Vagina (tissue), 2 donors: ENCODE measurements at regions not wholly inside any gene's neighbourhood (a gene's known extent, or its start where the extent isn't known, plus 50 kb on each side); places are given as distances from the start of the nearest gene placed in this dataset.

ENCODE experiments used
- DNase-seq, 2 donors: peaks; one replicate each; pipeline ENCODE4 v3.0.0-alpha.2; 2017; ENCODE audit errors: extremely low spot score in 2 of 2
- H3K27ac ChIP-seq: fragments of 200-600 bp; sonication (generic); one replicate; pipeline ENCODE4 v1.5.1; 2019
- H3K27me3 ChIP-seq: fragments of 200-600 bp; sonication (generic); one replicate; pipeline ENCODE4 v1.5.1; 2019
- H3K36me3 ChIP-seq, 2 donors: fragments of 200-600 bp; sonication (generic); one replicate each; pipeline ENCODE4 v1.5.1; 2017 to 2019
- H3K4me1 ChIP-seq: fragments of 200-600 bp; sonication (generic); one replicate; pipeline ENCODE4 v1.5.1; 2019
- H3K4me3 ChIP-seq, 2 donors: fragments of 200-600 bp; sonication (generic); 1 replicate in 1 of 2; 2 replicates in 1 of 2; pipeline ENCODE4 v1.5.1; 2016 to 2019
- H3K9me3 ChIP-seq: fragments of 200-600 bp; sonication (generic); one replicate; pipeline ENCODE4 v1.5.1; 2019
- CTCF ChIP-seq, 3 experiments: fragments of 450-650 bp in 2 of 3; fragments of 200-600 bp in 1 of 3; sonication (generic) in 1 of 3; IDR thresholded peaks; one replicate each; pipeline ENCODE4 v1.5.1; 2017 to 2019; ENCODE audit warnings: antibody characterized with exemption in 3 of 3, mild to moderate bottlenecking in 2 of 3, moderate library complexity in 2 of 3
- POLR2A ChIP-seq, 2 donors: fragments of 450-650 bp; IDR thresholded peaks; one replicate each; pipeline ENCODE4 v1.6.1; 2017; ENCODE audit warnings: antibody characterized with exemption in 2 of 2, mild to moderate bottlenecking in 2 of 2, moderate library complexity in 2 of 2
- POLR2AphosphoS5 ChIP-seq, 2 donors: sonication (generic); formaldehyde crosslinking; IDR thresholded peaks; one replicate each; pipeline ENCODE4 v1.9.0; 2017; ENCODE audit warnings: antibody characterized with exemption in 2 of 2, mild to moderate bottlenecking in 2 of 2, low read depth in 1 of 2; ENCODE audit not compliant: insufficient read depth in 1 of 2
- intact Hi-C: fragments of 100-400 bp; cut with DNase I; formaldehyde crosslinking; loops from one replicate; pipeline ENCODE4 v1.15.1; 2023

- H3K4me3 ChIP-seq = no peak overlapping the region
- DNase-seq = no peak
- H3K9me3 ChIP-seq = no peaks in the 10 kb centered on the region
- no peaks in the 10 kb centered on the region for H3K27me3 ChIP-seq
- H3K4me1 ChIP-seq = no peaks in the 10 kb centered on the region
- intact Hi-C loops = no loop called here
- no peak overlapping the region for H3K27ac ChIP-seq
- H3K36me3 ChIP-seq = no peaks in the 10 kb centered on the region
- TF ChIP-seq POLR2A (IDR thresholded peaks at IDR 0.05) (no peak), CTCF (IDR thresholded peaks at IDR 0.05) (no peak)
Observed at GRCh38 chr13:72229067-72229466, 362.1 kb upstream of the DACH1 start.

- H3K27ac ChIP-seq = no peak overlapping the region
- TF ChIP-seq POLR2A (IDR thresholded peaks at IDR 0.05) = no peak
- TF ChIP-seq CTCF (IDR thresholded peaks at IDR 0.05) = no peak
- no peak for TF ChIP-seq POLR2AphosphoS5 (IDR thresholded peaks at IDR 0.05; ENCODE audit: insufficient read depth in 1 of 2, low read depth in 1 of 2)
- no peak overlapping the region for H3K4me3 ChIP-seq
- H3K9me3 ChIP-seq = no peaks in the 10 kb centered on the region
- H3K36me3 ChIP-seq = no peaks in the 10 kb centered on the region
- no peaks in the 10 kb centered on the region for H3K27me3 ChIP-seq
- DNase-seq = no peak
- no peaks in the 10 kb centered on the region for H3K4me1 ChIP-seq
- intact Hi-C loops = no loop called here
Observed at GRCh38 chr13:72221276-72221962, 354.4 kb upstream of the DACH1 start.

- Histone ChIP-seq H3K4me3 (no peak overlapping the region), H3K27me3 (no peaks in the 10 kb centered on the region), H3K9me3 (no peaks in the 10 kb centered on the region), H3K4me1 (no peaks in the 10 kb centered on the region), H3K27ac (no peak overlapping the region), H3K36me3 (no peaks in the 10 kb centered on the region)
- DNase-seq = no peak
- intact Hi-C loops = no loop called here
- TF ChIP-seq POLR2A (IDR thresholded peaks at IDR 0.05) = no peak
- no peak for TF ChIP-seq POLR2AphosphoS5 (IDR thresholded peaks at IDR 0.05; ENCODE audit: insufficient read depth in 1 of 2, low read depth in 1 of 2)
- TF ChIP-seq CTCF (IDR thresholded peaks at IDR 0.05) = no peak
Observed at GRCh38 chr13:72218966-72219365, 352.0 kb upstream of the DACH1 start.

GRCh38 chr13:72217142-72217541 is 350.1 kb upstream of the DACH1 start:
- no peaks in the 10 kb centered on the region for H3K27me3 ChIP-seq
- DNase-seq = no peak
- intact Hi-C loops = no loop called here
- no peaks in the 10 kb centered on the region for H3K36me3 ChIP-seq
- no peak overlapping the region for H3K27ac ChIP-seq
- no peak overlapping the region for H3K4me3 ChIP-seq
- no peak for TF ChIP-seq POLR2AphosphoS5 (IDR thresholded peaks at IDR 0.05; ENCODE audit: insufficient read depth in 1 of 2, low read depth in 1 of 2)
- TF ChIP-seq POLR2A (IDR thresholded peaks at IDR 0.05) = no peak
- no peak for TF ChIP-seq CTCF (IDR thresholded peaks at IDR 0.05)
- no peaks in the 10 kb centered on the region for H3K4me1 ChIP-seq
- no peaks in the 10 kb centered on the region for H3K9me3 ChIP-seq

GRCh38 chr13:72208112-72208645 is 341.2 kb upstream of the DACH1 start:
- H3K4me1 ChIP-seq = no peaks in the 10 kb centered on the region
- intact Hi-C loops = no loop called here
- no peaks in the 10 kb centered on the region for H3K9me3 ChIP-seq
- H3K4me3 ChIP-seq = no peak overlapping the region
- H3K27ac ChIP-seq = no peak overlapping the region
- H3K27me3 ChIP-seq = no peaks in the 10 kb centered on the region
- DNase-seq = no peak
- TF ChIP-seq POLR2A (IDR thresholded peaks at IDR 0.05) (no peak), POLR2AphosphoS5 (IDR thresholded peaks at IDR 0.05; ENCODE audit: insufficient read depth in 1 of 2, low read depth in 1 of 2) (no peak)
- no peaks in the 10 kb centered on the region for H3K36me3 ChIP-seq
